ENCODE measurements at regions not wholly inside any gene's neighbourhood (a gene's known extent, or its start where the extent isn't known, plus 50 kb on each side); places are given as distances from the start of the nearest gene placed in this dataset.
"Not testable (repeated sequence)": the region's sequence is repeated elsewhere in the genome, so short reads cannot be mapped to it uniquely, and the experiment has no call there.

DNA sequence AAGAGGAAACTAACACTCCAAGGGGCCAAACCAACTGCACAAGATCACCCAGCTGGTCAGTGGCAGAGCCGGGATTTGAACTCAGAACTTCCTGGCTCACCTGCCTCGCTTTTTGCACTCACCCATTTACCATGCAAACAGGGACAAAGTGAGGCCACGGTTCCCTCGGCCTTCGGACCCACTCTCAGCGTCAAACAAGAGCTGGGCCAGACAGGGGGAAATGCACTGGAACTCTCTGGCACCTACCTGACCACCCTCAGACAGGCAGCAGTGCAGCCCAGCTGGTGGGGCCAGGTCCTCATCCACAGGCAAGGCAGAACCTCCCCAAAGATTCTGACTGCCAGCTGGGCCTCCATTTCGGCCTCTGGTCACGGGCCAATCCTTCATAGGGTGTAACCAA lies 93.7 kb upstream of the SRSF6 start:
- DNase-seq = no peak

DNA sequence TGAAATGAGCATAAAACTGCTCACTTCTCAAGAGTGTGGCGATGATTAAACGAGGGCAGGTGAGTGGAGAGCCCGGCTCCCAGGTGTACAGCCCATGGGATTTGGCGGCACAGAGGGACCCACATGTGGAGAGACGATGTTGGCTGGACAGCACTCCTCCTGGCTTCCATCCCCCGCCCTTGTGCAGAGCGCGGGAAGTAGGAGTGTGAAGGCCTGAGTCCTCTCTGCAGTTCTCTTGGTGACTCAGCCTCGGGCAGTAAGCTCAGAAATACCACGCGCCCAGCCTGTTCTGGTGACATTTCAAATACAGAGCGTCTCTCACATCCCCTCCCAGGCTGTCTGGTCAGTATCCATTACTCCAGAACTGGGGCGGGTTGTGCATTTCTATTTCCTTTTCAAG lies 94.2 kb upstream of the SRSF6 start:
- DNase-seq = no peak

GRCh38 chr20:43361526-43361925 lies 96.2 kb upstream of the SRSF6 start:
- DNase-seq = no peak

DNA sequence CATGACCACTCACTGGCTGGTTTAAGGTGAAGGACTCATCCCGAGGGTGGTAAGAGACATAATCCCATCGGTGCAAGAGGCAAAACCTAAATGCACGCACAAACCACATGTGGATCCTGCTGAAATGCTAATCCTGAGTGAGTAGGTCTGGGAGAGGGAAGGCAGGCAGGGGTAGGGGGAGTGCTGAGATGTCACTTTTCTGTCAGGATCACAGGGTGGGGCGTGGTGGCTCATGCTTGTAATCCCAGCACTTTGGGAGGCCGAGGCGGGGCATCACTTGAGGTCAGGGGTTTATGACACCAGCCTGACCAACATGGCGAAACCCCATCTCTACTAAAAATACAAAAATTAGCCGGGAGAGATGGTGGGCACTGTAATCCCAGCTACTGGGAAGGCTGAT lies 97.7 kb upstream of the SRSF6 start:
- no peak for DNase-seq

- no peak for DNase-seq
Observed at GRCh38 chr20:43358811-43359210, 98.9 kb upstream of the SRSF6 start.

DNA sequence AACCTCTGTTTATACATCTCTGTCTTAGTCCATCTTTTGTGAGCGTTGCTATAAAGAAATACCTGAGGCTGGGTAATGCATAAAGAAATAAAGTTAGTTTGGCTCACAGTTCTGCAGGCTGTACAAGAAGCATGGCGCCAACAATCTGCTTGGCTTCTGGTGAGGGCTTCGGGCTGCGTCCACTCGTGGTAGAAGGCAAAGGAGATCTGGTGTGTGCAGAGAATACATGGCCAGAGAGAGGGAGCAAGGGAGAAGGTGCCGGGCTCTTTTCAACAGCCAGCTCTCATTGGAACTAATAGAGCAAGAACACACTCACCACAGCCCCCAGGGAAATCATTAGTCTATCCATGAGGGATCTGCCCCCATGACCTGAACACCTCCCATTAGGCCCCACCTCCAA lies 100.3 kb upstream of the SRSF6 start:
- no peak for DNase-seq

- no peak for DNase-seq
Observed at GRCh38 chr20:43355610-43356009, 102.1 kb upstream of the SRSF6 start.

DNA sequence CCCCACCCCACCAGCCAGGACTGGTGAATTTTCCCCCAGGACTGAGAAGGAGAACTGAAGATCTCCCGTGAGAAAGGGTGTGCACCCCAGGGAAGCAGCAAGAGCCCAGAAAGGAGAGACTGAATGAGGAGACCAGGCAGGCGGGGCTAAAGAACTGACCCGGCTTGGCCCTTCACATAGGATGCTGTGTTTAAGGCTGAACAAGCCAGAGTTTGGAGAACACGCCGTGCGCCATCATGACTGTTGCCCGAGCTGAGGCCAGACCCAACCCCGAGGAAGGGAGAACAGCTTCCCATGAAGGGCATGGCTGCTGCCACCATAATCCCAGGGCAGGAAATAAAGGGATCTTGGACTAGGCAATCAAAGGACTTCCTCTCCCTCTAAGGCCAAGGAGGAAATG lies 104.7 kb upstream of the SRSF6 start:
- DNase-seq = no peak

- DNase-seq = not testable (repeated sequence)
Observed at GRCh38 chr20:43350694-43351093, 107.0 kb upstream of the SRSF6 start.

DNA sequence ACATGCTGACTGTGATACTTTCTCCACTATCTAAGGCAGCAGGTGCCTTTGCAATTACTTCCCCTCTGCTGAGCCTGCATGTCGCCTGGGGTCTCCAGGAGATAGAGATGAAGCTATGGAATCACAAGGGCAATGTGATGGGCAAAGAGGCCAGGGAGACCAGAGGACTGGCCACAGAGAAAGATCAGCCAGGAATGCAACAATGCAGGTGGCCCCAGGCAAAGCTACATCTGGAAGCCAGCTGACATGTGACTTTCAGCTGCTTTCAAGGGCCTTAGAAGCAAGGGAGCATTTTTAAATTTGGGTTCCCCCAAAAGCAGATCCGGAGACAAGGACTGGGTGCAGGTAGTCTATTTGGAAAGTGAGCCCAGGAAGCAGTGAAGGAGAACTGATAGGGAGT lies 107.9 kb upstream of the SRSF6 start:
- peak; percentile 10 for DNase-seq

DNA sequence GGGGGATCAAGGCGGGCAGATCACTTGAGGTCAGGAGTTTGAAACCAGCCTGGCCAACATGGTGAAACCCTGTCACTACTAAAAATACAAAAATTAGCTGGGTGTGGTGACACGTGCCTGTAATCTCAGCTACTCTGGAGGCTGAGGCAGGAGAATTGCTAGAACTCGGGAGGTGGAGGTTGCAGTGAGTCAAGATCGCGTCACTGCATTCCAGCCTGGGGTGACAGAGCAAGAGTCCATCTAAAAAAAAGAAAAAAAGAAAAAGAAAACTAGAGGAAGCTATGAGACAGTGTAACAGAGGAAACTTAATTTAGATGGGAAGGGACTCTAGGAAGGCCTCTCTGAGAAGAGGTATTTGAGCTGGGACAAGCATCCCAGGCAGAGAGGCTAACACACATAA lies 109.9 kb upstream of the SRSF6 start:
- DNase-seq = not testable (repeated sequence)

GRCh38 chr20:43345676-43346075 lies 112.0 kb upstream of the SRSF6 start:
- peak; percentile 47 for DNase-seq

DNA sequence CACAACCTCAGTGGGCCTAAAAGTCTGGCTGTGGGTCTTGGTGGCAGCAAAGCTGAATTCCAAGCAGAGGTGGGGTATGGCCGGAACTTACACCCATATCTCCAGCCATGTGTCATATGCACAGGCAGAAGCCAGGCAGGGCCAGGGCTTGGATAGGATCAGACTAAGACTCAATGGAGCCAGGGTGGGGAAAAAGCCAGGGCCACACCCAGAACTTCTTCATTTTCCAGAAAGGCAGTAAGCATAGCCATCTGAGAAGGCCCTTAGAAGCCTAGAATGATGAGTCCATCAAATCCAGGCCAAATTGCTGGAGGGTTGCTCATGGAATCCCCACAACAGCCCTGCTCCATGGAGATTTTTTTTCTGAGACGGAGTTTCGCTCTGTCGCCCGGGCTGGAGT lies 116.2 kb upstream of the SRSF6 start:
- DNase-seq = no peak

DNA sequence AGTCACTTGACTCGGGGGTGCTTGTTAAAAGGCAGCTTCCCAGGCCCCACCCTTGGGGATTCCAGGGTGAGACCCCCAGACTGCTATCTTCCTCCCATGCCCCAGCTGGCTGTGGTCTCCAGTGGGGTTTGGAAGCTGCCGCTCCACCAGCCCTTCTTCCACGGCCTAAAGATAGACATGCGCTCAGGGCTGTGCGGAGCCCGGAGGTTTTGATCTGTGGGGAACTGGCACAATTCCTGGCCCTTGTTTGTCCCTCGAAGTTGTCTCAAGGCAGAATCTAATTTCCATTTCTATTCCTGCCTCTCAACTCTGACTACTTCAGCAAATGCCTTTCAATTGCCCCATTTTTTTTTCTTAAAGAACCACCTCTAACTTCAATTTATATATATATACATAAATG lies 120.7 kb upstream of the SRSF6 start:
- DNase-seq = no peak

GRCh38 chr20:43334080-43334479 lies 123.6 kb upstream of the SRSF6 start:
- DNase-seq = no peak

DNA sequence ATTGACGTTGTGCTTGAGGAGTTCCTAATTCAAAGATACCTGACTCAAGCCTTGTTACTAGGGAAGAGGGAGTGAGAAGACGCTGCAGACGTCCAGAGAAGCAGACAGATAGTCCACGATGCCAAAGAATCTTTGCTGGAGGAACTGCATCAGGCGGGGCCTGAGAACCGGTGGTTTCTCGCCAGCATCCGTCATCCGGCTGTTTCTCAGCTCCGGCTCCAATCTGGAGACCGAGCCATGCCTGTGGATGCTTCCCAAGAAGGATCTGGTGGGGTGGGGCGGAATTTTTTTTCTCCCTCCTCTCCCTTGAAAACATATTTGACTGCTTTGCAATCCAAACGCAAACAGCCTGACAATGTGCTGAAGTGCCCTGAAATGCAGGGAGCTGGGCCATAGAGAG lies 125.8 kb upstream of the SRSF6 start:
- no peak for DNase-seq

DNA sequence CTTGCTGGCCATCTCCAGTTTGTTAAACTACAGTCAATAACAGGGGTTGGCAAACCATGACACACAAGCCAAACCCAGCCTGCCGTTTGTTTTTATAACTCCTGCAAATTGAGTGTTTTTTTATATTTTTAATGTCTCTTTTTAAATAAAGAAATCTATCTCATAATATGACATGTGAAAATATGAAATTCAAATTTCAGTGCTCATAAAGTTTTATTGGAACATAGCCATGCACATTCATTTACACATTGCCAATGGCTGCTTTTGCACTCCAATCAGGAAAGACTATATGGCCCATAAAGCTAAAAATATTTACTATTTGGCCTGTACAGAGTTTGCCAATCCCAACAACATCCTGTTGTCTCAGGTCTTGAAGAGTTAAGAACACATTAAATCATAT lies 129.0 kb upstream of the SRSF6 start:
- DNase-seq = no peak

DNA sequence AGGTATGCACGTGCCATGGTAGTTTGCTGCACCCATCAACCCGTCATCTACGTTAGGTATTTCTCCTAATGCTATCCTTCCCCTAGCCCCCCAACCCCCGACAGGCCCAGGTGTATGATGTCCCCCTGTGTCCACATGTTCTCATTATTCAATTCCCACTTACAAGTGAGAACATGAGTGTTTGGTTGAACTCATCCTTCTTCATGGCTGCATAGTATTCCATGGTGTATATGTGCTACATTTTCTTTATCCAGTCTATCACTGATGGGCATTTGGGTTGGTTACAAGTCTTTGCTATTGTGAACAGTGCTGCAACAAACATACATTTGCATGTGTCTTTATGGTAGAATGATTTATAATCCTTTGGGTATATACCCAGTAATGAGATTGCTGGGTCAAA lies 130.5 kb upstream of the SRSF6 start:
- not testable (repeated sequence) for DNase-seq

GRCh38 chr20:43325926-43326325 lies 131.8 kb upstream of the SRSF6 start:
- no peak for DNase-seq

- no peak for DNase-seq
Observed at GRCh38 chr20:43323592-43323991, 133.9 kb upstream of the PTPRT start.

DNA sequence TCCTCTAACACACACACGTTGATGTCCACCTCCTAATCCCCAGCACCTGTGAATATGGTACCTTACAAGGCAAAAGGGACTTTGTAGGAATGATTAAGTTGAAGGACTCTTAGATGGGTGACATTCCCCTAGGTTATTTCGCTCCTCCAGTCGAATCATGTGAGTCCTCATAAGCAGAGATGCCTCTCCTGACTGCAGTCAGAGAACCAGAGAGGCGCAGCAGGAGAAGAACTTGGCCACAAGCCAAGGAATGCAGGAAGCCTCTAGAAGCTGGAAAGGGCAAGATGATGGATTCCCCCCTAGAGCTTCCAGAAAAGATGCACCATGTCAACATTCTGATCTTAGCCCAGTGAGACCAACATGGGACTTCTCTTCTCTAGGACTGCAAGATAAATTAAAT lies 133.1 kb upstream of the PTPRT start:
- no peak for DNase-seq

DNA sequence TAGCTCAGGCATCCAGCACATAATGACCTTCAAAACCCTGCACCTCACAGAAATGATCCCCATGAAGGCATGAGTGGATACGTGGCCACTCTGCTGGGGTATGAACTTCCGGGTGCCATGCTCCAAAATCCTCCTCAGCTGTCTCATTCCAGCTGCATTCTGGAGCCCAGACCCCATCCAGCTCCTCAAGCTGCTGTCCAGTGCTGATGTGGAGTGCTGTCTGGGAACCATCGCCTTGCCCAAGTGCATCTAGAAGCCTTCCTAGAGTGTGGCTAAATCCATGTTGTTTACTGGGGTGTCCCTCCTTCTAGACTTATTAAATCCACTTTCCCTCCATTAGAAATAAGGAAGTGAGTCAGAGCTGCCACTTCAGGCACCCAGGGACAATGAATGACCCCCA lies 130.8 kb upstream of the PTPRT start:
- DNase-seq = no peak

GRCh38 chr20:43318755-43319297 lies 129.1 kb upstream of the PTPRT start:
- no peak for DNase-seq

- DNase-seq = no peak
Observed at GRCh38 chr20:43316271-43316670, 126.6 kb upstream of the PTPRT start.

- no peak for DNase-seq
Observed at GRCh38 chr20:43309266-43309665, 119.6 kb upstream of the PTPRT start.

DNA sequence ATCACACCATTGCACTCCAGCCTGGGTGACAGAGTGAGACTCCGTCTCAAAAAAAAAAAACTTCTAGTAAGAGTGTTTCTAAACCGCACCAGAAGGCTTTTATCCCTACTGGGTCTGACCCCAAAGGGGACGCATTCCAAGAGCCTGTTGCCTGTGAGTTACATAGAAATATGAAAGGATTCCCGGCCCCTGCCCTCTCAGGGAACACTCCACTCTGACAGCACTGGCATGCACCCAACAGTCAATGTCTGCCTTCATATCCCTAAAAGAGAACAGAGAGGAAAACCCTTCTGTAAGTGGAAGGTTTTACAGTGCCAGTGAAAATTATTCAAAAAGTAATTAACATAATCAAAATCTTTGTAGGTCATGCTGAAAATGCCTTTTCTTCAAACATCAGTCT lies 117.1 kb upstream of the PTPRT start:
- no peak for DNase-seq

Data from retina (tissue), 1 donor.